Astrocyte (in vitro differentiated cells and primary cell): ENCODE measurements at regions not wholly inside any gene's neighbourhood (a gene's known extent, or its start where the extent isn't known, plus 50 kb on each side); places are given as distances from the start of the nearest gene placed in this dataset.

Experiments
- EZH2 ChIP-seq: IDR thresholded peaks from 2 replicates; pipeline ENCODE4 v1.6.1; 2012; ENCODE audit warnings: mild to moderate bottlenecking, low read length, inconsistent platforms; ENCODE audit not compliant: insufficient read depth
- TF ChIP-seq, protein P1 (sequence below): IDR thresholded peaks from 2 replicates; pipeline ENCODE4 v1.5.1; 2011; ENCODE audit warnings: low read depth, mild to moderate bottlenecking, inconsistent platforms, low read length, moderate library complexity; ENCODE audit not compliant: insufficient read depth

DNA sequence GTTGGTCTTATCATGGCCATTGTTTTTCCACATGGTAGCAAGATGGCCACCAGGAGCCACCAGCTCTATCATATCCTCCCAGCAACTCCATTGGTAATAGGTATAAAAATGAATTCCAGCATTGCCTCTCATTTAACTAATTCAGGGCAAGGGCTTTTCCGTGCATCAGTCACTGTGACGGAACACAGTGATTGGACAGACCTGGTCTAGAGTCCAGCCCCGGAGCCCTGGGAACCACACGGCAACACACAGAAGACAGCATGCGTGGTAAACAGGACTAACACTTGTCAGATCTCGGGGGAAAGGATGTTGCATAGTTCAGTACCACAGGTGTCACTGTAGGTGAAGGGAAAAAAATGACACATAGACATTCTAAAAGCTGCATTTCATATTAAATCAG is 638.0 kb upstream of the RBFOX1 start:
- TF ChIP-seq, protein P1, sequence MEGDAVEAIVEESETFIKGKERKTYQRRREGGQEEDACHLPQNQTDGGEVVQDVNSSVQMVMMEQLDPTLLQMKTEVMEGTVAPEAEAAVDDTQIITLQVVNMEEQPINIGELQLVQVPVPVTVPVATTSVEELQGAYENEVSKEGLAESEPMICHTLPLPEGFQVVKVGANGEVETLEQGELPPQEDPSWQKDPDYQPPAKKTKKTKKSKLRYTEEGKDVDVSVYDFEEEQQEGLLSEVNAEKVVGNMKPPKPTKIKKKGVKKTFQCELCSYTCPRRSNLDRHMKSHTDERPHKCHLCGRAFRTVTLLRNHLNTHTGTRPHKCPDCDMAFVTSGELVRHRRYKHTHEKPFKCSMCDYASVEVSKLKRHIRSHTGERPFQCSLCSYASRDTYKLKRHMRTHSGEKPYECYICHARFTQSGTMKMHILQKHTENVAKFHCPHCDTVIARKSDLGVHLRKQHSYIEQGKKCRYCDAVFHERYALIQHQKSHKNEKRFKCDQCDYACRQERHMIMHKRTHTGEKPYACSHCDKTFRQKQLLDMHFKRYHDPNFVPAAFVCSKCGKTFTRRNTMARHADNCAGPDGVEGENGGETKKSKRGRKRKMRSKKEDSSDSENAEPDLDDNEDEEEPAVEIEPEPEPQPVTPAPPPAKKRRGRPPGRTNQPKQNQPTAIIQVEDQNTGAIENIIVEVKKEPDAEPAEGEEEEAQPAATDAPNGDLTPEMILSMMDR: no peak
- no peak for TF ChIP-seq EZH2
